ENCODE measurements at regions not wholly inside any gene's neighbourhood (a gene's known extent, or its start where the extent isn't known, plus 50 kb on each side); places are given as distances from the start of the nearest gene placed in this dataset.

DNA sequence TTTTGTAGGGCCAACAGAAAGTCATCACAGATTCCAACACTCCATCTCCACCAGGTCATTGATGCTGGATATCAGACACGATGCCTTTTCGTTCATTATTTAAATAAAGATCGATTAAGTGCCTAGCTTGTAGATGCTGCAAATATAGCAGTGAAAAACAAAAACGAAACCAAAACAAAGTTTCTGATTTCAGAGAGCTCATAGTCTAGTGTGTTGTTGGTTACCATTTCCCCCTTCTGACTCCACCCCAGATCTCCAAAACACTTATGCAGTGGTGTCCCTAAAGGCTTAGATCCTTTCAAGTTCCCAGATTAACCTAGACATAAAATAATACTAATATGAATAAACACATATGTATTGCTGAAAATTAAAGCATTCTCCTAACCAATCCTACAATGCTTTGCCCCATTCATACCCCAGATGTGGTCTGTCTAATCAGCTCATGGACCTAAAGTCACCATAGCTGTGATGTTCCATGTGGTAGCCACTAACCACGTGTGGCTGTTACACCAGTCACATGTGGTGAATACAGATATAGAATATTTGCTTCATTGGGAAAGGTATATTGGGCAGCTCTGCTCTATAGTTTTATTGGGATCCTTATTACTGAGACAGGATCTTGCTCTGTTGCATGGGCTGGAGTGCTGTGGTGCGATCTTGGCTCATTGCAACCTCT, 787.2 kb downstream of the TDRD15 start:
- DNase-seq, result no peak

DNA sequence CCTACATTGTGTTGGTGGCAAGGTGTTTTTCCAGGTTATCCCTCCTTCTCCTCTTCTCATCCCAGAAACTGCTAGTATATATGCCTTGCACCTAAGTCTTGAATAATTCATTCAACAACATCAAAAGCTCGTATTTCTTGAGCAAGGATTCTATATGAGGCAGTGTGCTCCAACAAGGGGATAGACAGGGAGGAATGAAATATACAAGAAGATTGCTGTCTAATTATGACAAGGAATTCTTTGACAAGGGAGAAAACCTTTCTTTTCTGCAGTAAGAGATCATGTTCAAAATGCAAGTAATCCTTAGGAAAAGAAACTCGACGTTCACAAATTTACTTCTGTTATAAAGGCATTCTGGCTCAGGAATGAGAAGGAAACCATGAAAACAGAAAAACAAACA, 788.6 kb downstream of the TDRD15 start:
- no peak for DNase-seq

DNA sequence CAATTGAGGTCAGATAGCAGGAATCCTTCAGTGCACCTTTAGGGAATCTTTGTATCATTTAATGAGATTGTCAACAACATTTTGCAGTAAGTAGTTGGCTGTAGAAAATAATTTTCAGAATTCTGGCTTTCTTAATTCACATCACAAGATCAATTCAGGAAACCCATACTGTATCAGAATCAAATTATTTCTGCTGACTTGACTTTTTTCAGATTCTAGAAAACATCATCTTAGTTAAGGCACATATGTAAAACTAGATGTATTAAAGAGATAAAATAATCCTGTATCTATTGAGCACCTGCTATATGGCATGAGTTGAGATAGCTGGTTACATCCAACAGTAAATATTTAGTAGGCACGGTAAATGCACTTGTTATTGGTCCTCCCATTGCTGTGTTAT, 791.4 kb downstream of the TDRD15 start:
- no peak for DNase-seq

DNA sequence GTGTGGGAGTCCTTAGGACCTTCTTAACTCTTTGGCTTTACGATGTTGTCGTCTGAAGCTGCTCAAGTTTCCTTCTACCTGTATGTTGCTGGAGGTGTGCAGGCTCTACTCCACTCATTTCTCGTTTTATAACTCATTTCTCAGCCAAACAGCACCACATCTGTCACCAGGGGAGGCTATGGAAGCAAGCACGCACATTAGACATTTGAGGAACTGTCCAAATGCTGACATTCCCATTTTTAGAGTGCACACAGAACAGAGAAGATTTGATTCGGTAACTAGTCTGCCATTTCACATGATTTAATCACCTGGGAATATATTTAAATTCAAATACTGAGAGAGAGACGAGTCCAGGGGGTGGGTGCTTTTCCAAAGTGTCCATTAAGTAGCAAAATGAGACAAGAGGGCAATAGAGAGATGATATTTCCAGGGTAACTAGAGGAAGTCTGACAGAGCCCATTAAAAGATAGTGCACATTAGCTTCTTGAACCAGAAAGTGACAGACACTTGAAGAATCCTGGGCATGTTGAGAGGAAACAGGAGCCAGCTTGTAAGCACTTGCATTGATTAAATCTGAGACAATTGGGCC, 793.3 kb downstream of the TDRD15 start:
- DNase-seq, result no peak

DNA sequence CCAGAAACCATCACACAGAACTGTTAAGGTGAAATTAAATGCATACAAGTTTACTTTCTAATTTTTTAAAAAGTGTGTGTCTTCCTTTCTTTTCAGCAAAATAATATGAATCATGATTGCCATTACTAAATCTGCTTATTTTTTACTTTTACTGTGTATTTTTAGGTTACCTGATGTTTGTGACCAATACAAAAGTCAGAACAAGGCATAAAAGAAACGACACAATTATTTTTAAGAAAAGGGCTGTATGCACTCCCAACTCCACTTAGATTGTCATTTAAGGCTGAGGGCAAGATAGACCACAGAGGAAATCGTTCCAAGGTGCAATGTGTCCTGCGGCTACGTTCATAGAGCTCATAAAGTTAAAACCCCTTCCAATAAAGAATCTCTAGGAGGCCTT, 797.0 kb downstream of the TDRD15 start:
- DNase-seq, result no peak

DNA sequence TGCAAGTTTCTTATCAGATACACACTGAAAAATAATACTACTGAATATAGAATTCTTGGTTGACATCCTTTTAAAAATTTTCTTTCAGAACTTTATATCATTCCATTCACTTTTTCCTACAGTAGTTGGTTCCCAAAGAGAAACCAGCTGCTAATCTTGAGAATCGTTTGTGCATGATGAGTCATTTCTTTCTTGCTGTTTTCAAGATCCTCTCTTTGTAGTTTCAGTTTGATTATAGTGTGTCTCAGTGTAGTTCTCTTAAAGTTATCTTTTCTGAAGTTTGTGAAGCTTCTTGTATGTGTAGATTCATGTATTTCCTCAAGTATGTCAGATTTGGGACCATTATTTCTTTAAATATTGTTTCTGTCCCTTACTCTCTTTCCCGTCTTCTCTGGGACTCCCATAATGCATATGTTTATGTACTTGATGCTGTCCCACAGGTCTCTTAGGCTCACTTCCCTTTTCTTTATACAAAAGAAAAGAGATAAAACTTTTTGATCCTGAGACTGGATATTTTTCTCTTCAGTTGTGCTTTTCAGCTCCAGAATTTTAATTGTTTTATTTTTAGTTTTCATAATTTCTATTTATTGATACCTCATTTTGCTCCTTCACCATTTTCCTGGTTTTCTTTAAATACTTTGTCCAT, 801.0 kb downstream of the TDRD15 start:
- no peak for DNase-seq

DNA sequence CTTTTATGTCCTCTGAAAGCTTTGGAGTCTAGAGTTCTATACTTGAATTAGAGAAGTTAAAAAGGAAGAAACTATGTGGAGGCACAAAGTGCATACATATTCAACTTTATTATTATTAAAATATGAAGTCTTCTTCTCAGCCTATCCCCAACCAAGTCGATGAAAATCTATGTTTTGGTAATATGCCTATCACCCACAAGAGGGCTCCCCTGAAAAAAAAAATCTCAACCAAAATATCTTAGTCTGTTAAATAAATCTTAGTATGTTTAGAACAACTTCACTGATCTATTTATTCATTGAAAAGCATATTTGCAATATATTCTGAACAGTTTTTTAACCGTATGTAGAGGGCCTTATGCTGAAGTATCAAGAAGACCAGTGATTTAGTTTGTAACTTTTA, 804.5 kb downstream of the TDRD15 start:
- DNase-seq, result no peak

DNA sequence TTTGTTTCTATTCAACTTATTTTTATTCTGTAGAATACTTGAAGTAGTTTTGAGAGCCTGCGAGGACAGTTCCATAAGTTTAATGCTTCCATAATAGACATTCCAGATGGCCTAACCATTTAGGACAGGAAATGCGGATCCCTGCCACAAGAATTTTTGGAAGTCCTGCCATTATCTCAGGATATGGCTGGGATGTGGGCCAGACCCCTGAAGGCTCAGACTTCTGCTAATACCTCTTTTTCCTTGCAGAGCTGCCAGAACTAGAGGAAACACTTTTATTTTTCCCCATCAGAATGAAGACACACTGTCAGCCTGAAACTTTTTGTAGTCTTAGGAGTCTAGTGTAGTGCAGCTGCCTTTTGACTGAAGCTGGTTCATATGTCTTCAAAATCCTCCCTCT, 806.5 kb downstream of the TDRD15 start:
- no peak for DNase-seq

DNA sequence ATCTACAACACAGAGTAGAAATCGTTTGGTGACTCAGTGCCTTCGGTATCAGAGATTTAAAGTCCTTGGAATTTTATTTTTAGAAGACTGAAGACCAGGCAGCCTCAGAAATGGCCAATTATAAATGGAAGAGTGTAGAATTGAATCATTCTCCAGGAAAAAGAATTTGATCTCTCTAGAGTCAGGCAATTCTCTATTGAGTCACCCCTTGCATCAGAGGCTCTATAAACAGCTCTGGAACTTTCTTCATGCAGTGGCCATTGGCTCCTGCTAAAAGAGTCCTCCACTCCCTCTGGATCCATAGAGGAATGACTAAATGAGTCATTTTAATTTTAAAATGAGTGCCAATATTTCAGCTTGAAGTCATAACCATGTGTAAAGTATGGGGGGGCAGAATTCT, 816.2 kb downstream of the TDRD15 start:
- no peak for DNase-seq

DNA sequence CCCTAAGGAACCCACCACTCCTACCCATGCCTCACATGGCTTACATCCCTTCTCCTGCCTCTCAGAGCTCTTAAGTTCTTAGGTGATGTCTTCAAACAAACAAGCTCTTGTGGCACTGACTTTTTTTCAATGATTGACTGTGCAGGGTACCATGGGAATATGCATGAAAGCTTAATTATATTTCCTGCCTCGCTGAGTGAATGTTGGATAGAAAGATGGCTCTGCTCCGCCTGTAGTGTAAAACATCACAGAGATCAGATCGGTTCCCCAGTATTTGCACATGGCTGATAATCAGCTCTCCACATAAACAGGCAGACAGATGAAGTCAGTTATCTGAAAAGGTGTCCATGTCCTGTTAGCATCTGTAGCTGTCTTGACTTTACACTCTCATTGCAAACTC, 820.8 kb downstream of the TDRD15 start:
- no peak for DNase-seq

DNA sequence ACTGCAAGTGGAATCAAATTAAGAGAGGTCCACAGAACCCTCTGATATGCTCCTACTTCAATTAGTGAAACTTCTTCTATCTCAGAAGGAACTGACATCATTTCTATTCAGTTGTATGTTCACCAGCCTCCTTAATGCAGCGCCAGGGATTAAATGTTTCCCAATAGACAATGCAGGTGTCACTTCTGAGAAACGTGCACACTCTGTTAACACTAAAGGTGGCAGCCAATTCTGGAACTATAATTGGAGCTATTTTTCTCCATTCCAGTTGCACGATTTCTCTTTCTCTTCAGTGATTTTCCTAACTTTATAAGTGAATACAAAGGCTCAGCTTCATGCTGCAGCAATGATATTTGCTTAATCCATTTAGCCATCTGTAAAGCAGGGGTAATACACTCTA, 821.9 kb downstream of the TDRD15 start:
- no peak for DNase-seq

DNA sequence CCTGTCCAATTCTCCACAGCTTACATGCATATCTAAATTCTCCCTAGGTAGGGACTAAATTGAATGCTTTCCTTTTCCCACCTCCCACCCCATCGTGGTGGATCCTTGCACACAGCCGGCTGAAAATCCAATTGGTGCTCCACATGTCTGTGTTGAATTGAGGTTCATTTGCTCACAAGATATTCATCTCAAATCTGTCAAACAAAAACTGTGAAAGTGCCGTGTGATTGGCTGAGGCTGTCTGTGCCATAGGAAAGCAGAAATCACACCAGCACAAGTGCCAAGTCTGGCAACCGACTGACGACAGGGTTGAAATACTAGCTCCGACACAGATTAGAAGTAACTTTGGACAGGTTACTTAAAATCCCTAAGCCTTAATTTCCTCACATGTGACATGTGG, 823.3 kb downstream of the TDRD15 start:
- DNase-seq, result no peak

DNA sequence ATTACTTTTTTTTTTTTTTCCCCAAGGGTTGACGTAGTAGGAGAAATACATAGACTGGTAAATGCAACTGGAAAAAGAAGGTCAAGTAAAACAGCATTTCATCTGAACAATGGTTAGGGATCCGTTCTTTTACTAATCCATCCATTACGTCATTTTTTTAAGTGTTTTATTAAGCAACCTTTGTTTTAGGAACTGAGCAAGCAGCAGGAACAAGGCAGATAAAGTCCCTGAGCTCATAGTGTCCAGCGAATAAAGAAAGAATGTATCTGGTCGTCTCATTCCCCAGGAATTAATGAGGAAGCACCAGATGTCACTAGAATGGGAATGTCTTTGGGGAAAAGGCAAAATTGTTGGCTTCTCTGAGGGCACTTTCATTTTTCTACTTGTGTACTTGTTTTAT, 842.4 kb downstream of the TDRD15 start:
- DNase-seq, result no peak

DNA sequence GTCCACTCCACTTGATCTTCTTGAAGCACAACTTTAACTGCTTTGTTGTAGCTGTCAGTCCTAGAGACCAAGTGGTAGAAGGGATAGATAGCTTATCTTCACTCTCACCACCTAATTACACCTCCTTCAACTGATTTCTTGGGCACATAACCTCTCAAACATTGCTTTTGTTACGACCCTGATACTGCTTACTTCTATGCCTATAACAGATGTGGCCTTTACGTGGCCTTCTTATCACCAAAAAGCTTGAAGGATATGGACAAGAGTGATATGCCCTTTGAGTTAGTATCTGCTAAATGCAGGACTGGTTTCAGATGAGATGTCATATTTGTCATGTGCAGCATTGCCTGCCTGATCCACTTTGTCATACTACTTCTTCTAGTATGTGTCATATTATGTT, 847.2 kb downstream of the TDRD15 start:
- DNase-seq, result no peak

DNA sequence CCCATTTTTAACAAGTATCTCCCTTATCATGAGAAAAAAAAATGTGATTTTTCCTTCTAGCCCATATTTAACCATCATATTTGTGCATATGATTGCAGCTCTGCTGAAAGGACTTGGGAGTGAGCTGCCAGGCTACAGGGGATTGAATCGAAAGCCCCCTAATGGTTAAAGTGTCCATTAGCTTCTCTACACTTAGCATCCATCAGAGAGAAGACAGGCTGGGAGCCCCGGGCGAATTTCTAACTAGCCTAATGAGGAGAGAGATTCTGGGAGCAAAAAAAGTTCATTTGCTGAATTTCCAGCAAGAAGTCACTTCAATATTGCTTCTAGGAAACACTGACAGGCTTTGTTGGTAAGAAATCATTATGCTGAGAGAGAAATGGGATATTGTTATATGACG, 848.8 kb downstream of the TDRD15 start:
- no peak for DNase-seq

DNA sequence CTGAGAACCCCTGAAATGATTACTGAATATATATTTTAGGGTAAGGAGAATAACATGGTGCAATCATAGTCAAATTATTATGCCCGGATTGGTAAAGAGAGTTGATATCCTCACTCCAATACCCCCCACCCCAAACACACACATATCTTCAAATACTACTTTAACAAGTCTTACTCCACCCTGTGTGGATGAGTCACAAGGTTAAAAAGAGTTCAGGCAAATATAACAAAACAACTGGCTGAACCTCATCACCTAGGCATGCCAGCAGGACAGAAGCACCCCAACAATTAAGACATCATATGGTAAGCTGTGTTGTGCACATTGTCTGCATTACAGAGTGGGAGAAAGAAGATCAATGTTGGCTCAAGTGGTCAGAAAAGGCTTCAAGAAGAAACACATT, 857.4 kb downstream of the TDRD15 start:
- DNase-seq, result no peak

DNA sequence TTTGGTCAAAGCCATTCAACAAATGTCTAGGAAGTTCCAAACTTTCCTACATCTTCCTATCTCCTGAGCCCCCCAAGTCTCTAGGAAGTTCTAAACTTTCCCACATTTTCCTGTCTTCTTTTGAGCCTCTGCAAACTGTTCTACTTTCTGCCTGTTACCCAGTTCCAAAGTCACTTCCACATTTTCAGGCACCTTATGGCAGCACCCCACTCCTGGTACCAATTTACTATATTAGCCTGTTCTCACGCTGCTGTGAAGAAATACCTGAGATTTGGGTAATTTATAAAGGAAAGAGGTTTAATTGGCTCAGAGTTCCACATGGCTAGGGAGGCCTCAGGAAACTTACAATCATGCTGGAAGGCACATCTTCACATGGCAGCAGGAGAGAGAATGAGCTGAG, 869.2 kb downstream of the TDRD15 start:
- no peak for DNase-seq

DNA sequence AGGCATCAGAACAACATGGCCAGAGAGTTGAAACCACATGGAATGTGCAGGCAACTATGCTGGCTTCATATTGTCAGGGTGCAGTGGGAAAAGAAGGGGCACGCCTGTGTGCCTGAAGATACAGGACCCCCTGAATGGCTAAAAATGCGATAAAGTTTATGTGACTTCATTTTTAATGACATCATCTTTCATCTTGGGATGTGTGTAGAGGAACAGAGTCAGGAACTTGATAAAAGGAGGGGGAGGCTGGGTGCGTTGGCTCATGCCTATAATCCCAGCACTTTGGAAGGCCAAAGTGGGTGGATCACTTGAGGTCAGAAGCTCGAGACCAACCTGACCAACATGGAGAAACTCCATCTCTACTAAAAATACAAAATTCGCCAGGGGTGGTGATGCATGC, 872.6 kb downstream of the TDRD15 start:
- no peak for DNase-seq

DNA sequence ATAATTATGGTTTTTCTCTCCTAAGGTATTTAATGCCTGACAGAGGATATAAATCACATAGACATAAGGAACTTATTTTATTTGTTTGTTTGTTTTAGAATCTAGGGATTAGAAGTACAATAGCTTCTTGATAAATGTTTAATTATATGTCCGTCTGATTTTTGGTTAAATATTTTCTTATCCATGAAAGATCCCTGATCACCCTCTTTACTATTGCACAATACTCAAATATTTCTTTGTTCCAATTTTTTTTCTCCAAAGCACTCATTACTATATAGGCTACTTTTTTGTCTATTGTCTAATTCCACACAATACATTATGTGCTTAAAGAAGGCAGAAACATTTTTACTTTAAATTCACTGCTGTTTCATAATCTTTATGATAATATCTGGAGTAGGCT, 875.8 kb downstream of the TDRD15 start:
- DNase-seq, result no peak

DNA sequence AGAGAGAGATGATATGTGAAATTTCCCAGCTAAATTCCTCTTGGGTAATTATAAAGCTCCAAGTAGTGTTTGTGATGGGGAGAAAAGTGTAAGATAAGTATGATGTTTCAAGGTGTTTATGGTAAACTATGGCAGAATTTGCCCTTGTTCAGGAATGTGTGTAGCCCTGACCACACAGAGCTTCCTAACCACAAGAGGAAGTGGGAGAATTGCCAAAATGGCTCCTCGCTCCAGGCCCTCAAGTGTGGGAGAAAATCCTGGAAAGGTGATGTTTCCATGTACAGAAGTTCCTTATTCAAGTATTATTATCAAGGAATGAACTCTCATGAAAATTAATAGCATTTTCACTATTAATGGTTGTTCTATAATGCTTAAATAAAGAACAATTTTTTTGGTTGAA, 878.3 kb downstream of the TDRD15 start:
- no peak for DNase-seq

DNA sequence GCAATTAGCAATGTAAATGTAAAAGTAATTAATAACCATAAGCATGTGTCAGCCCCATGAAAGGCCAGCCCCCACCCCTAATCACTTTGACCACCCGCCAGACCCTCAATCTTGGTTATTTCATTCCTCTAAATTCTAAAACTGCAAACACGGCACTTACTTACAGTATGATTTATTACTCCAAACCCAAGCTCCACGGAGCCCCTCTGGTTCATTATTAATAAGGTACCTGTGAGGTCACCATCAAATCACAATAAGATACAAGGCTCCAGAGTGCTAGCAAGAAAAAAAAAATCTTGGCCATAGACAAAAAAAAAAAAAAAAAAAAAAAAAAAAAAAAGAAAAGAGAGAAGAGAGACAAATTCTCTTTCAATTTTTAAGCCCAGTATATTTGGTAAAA, 879.5 kb downstream of the TDRD15 start:
- no peak for DNase-seq

DNA sequence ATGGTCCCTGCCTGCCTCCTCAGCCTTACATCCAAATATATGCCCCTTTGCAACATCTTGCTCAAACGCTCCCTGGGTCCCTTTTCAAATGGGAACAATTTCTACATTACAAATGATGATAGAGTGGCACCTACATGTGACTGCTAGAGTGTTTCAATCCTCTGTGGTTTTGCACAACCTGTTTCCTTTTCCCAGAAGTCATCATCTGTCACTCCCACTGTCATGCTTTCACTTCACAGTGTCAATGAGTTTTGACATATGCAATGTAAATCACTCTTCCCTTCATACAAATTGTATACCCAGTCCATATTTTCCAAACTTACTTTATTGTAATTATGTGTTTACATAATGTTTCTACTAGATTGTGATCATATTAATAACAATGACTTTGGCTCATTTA, 887.3 kb downstream of the TDRD15 start:
- no peak for DNase-seq

DNA sequence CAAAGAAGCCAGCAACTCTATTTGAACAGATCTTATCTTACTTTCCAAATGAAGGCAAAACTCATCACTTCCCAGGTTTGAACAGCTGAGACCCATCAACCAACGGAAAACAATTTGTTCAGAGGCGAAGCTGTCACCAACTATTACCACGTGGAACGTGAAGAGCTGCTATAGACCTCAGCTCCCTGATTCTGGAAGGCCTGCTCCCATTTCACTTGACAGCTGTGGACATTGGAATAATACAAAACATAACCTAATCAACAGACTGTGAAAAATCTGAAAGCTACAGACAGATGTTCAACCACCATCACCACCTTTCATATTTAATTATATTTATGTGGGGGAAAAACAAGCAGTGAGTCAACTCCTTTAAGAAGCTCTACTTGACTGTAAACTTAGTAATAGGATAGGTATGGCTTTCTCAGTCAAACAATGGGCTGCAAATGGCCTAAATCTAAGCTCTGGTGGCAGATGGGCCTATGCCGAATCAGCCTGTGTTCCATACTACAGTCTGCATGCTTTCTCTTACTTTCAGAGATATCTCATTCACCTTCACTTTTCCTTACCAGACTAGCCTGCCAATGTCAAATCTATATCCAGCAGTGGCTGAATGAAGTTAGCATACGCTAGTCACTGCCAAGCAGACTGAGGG, 896.4 kb downstream of the TDRD15 start:
- DNase-seq, result no peak

DNA sequence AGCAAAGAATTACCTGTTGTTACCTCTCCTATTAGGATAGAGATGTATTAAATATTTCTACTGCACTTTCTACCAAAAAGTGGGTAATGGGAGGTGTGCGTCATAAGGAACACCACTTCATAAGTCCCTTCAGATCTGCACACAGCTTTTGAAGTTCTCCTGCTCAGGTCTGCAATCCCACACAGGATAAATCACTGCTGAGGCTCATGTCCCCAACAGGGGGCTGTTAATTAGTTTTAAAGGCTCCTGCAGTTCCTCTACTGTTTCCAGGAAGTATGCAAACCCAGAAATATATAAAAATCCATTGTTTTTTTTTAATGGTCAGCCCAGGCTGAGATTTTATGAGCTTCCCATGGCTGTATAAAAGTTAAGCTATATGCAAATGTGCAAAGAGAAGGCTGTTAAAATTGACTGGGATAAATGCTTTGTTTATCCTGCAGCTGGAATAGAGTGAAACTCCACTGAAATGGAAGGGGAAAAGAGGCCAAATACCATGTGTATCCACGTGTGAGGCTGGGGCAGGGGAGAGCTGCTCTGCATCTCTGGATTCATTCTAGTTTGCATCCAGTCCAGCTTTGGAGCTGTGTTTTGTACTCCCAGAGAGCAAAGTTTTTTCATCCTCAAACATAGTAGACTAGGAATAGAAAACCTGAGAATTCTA, 903.7 kb downstream of the TDRD15 start:
- no peak for DNase-seq

All from NCI-H2107 (cell line).